Common myeloid progenitor, CD34-positive (primary cell): ENCODE measurements at regions not wholly inside any gene's neighbourhood (a gene's known extent, or its start where the extent isn't known, plus 50 kb on each side); places are given as distances from the start of the nearest gene placed in this dataset.
"Not testable (repeated sequence)": the region's sequence is repeated elsewhere in the genome, so short reads cannot be mapped to it uniquely, and the experiment has no call there.

Source experiments
- CTCF ChIA-PET: fragments of 350-600 bp; sonication (Branson Sonifier 250); formaldehyde crosslinking; loops from one replicate; lab custom pipeline; 2021; ENCODE audit warnings: antibody characterized with exemption; lab: Charles Lee
- POLR2A ChIA-PET: fragments of 350-600 bp; sonication (Branson Sonifier 250); formaldehyde crosslinking; loops from one replicate; lab custom pipeline; 2021; ENCODE audit warnings: antibody characterized with exemption; lab: Charles Lee
- DNase-seq, 3 donors: peaks; one replicate each; pipeline versions ENCODE4 v3.0.0 to v3.0.0-alpha.2; 2013
- H3K27ac ChIP-seq, 2 experiments: 1 replicate in 1 of 2; 2 replicates in 1 of 2; pipeline ENCODE4 v1.7.0; 2013; ENCODE audit warnings: inconsistent platforms in 2 of 2, low read length in 2 of 2, mild to moderate bottlenecking in 2 of 2, low read depth in 1 of 2, moderate library complexity in 1 of 2; ENCODE audit not compliant: severe bottlenecking in 2 of 2, insufficient read depth in 1 of 2, poor library complexity in 1 of 2
- H3K27me3 ChIP-seq, 5 experiments: replicated peaks in 2 of 5; 1 replicate in 3 of 5; 2 replicates in 2 of 5; pipeline versions ENCODE4 v1.6.1 to v1.7.0; 2013; ENCODE audit warnings: low read length in 4 of 5, mild to moderate bottlenecking in 2 of 5, moderate library complexity in 2 of 5, inconsistent platforms in 1 of 5; ENCODE audit not compliant: insufficient read depth in 5 of 5, control insufficient read depth in 4 of 5
- H3K36me3 ChIP-seq, 4 experiments: 1 replicate in 2 of 4; 2 replicates in 2 of 4; pipeline versions ENCODE4 v1.6.1 to v1.7.0; 2013; ENCODE audit warnings: low read length in 3 of 4, control low read depth in 1 of 4, mild to moderate bottlenecking in 1 of 4; ENCODE audit not compliant: control insufficient read depth in 4 of 4, insufficient read depth in 4 of 4
- H3K4me1 ChIP-seq, 4 experiments: 1 replicate in 3 of 4; 2 replicates in 1 of 4; pipeline versions ENCODE4 v1.6.1 to v1.7.1; 2013; ENCODE audit warnings: low read length in 3 of 4, mild to moderate bottlenecking in 3 of 4, control low read depth in 1 of 4, inconsistent platforms in 1 of 4, moderate library complexity in 1 of 4; ENCODE audit not compliant: control insufficient read depth in 4 of 4, insufficient read depth in 4 of 4; ENCODE audit errors: control extremely low read depth in 1 of 4
- H3K4me3 ChIP-seq, 7 experiments: 1 replicate in 4 of 7; 2 replicates in 3 of 7; pipeline versions ENCODE4 v1.5.1 to v1.7.0; 2013; ENCODE audit warnings: mild to moderate bottlenecking in 7 of 7, low read length in 6 of 7, moderate library complexity in 6 of 7, inconsistent platforms in 2 of 7, low read depth in 2 of 7, control low read depth in 1 of 7; ENCODE audit not compliant: insufficient read depth in 4 of 7, control insufficient read depth in 1 of 7; ENCODE audit errors: extremely low read depth in 1 of 7
- H3K9me3 ChIP-seq, 5 experiments: 1 replicate in 4 of 5; 2 replicates in 1 of 5; pipeline versions ENCODE4 v1.6.1 to v1.7.1; 2013; ENCODE audit warnings: low read length in 4 of 5, mild to moderate bottlenecking in 2 of 5, inconsistent platforms in 1 of 5, low read depth in 1 of 5, moderate library complexity in 1 of 5; ENCODE audit not compliant: control insufficient read depth in 4 of 5, insufficient read depth in 2 of 5; ENCODE audit errors: control extremely low read depth in 1 of 5
- WGBS: methylation state at CpG from one replicate; pipeline ENCODE4 v1.1.5; 2013; ENCODE audit not compliant: insufficient coverage; 5-methylcytosine and 5-hydroxymethylcytosine counted together

- H3K27ac ChIP-seq, result no peak overlapping the region
- no peaks in the 10 kb centered on the region for H3K9me3 ChIP-seq
- no CpG with 5 or more reads among the region's 3 CpGs for WGBS
- no peak overlapping the region for H3K4me3 ChIP-seq
- H3K4me1 ChIP-seq, result no peaks in the 10 kb centered on the region
- H3K36me3 ChIP-seq, result no peaks in the 10 kb centered on the region
- POLR2A ChIA-PET, result no interaction called here
- no peaks in the 10 kb centered on the region for H3K27me3 ChIP-seq
- CTCF ChIA-PET, result no interaction called here
- no peak for DNase-seq
Measured at GRCh38 chr7:136452949-136453348, 415.5 kb upstream of the CHRM2 start.

DNA sequence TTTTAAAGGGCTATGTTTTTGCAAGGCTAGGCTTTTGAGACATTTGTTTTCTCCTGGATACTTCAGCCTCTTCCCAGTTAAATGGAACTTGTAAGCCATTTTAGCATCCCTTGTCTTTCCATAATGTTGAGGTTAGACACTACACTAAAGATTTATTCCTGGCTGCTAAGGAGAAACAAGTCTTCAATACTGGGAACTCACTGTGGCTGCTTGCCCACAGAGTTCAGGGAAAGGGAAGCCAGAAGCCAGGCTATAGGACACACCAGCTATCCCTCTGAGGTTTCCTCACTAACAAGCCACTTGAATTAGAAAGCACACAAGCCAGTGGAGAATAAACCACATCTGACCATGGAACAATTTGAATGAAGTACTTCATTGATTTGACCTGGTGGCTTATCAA lies 421.7 kb upstream of the CHRM2 start:
- DNase-seq, result no peak
- Histone ChIP-seq H3K36me3 (no peaks in the 10 kb centered on the region), H3K27ac (no peak overlapping the region), H3K9me3 (no peaks in the 10 kb centered on the region), H3K27me3 (no peaks in the 10 kb centered on the region), H3K4me3 (no peak overlapping the region), H3K4me1 (no peaks in the 10 kb centered on the region)
- POLR2A ChIA-PET, result no interaction called here
- CTCF ChIA-PET, result no interaction called here

- ChIA-PET CTCF (no interaction called here), POLR2A (no interaction called here)
- WGBS, result no CpG with 5 or more reads among the region's 3 CpGs
- Histone ChIP-seq H3K27me3 (no peaks in the 10 kb centered on the region), H3K9me3 (no peaks in the 10 kb centered on the region), H3K4me3 (no peak overlapping the region), H3K27ac (no peak overlapping the region), H3K36me3 (no peaks in the 10 kb centered on the region), H3K4me1 (no peaks in the 10 kb centered on the region)
- no peak for DNase-seq
Measured at GRCh38 chr7:136441835-136442234, 426.6 kb upstream of the CHRM2 start.

- H3K4me3 ChIP-seq, DNase-seq, H3K4me1 ChIP-seq, H3K27ac ChIP-seq, CTCF ChIA-PET, H3K36me3 ChIP-seq, POLR2A ChIA-PET, H3K9me3 ChIP-seq, H3K27me3 ChIP-seq: not testable (repeated sequence)
- 100% methylated on average over 3 of the region's 3 CpGs for WGBS
Measured at GRCh38 chr7:136431736-136432135, 436.7 kb upstream of the CHRM2 start.

DNA sequence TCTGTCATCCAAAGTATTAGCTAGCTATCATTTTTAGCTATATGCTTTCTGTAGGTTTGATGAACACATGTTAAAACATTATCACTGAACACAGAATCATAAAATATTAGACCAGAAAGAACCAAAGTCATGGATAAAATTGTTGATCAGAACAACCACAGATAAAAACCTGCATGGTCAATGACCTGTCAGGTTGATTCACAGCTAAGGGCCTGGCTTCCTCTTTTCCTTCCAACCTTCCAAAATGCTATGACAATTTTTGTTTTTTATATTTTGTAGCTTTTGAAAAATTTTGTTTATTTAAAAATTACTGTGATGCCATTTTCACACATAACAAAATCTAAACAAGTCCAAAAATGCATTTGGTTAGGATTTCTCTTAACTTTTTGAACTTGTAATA lies 444.4 kb upstream of the CHRM2 start:
- ChIA-PET POLR2A (no interaction called here), CTCF (no interaction called here)
- peak in 1 of 3 donors; percentile 1 for DNase-seq
- no peak overlapping the region for H3K4me3 ChIP-seq
- no peaks in the 10 kb centered on the region for H3K4me1 ChIP-seq
- no peak overlapping the region for H3K27ac ChIP-seq
- no peaks in the 10 kb centered on the region for H3K36me3 ChIP-seq
- no peaks in the 10 kb centered on the region for H3K9me3 ChIP-seq
- H3K27me3 ChIP-seq, result no peaks in the 10 kb centered on the region

DNA sequence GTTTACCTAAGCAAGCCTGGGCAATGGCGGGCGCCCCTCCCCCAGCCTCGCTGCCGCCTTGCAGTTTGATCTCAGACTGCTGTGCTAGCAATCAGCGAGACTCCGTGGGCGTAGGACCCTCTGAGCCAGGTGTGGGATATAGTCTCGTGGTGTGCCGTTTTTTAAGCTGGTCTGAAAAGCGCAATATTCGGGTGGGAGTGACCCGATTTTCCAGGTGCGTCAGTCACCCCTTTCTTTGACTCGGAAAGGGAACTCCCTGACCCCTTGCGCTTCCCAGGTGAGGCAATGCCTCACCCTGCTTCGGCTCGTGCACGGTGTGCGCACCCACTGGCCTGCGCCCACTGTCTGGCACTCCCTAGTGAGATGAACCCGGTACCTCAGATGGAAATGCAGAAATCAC lies 442.6 kb upstream of the MTPN start:
- POLR2A ChIA-PET, CTCF ChIA-PET, H3K36me3 ChIP-seq, H3K4me1 ChIP-seq, H3K27me3 ChIP-seq, DNase-seq, H3K27ac ChIP-seq, H3K9me3 ChIP-seq, H3K4me3 ChIP-seq: not testable (repeated sequence)
- WGBS, result no CpG with 5 or more reads among the region's 21 CpGs

DNA sequence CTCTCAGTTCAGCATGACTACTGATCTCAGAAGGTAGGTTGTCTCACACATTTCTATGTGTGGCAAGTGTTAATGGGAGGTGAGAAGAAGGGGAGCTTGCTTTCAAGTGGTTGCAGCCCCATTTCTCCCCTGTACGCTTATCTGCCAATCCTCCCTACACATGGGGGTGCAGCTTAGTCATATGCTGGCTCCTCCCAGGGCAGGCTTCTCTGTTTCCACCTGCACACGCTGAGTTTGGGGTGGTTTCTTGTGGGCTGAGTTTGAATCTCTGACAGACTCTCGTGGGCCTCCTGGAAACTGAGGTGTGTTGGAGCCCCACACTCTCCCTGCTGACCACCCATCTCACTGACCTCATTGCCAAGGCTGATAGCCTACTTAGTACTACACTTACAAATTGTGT lies 435.8 kb upstream of the MTPN start:
- 100% methylated on average over 1 of the region's 3 CpGs for WGBS
- DNase-seq, result no peak
- Histone ChIP-seq H3K4me3 (no peak overlapping the region), H3K9me3 (no peaks in the 10 kb centered on the region), H3K36me3 (no peaks in the 10 kb centered on the region), H3K27ac (no peak overlapping the region), H3K4me1 (no peaks in the 10 kb centered on the region), H3K27me3 (no peaks in the 10 kb centered on the region)
- ChIA-PET POLR2A (no interaction called here), CTCF (no interaction called here)
